Activated CD4-positive, CD25-positive, alpha-beta regulatory T cell (primary cell): ENCODE measurements at regions not wholly inside any gene's neighbourhood (a gene's known extent, or its start where the extent isn't known, plus 50 kb on each side); places are given as distances from the start of the nearest gene placed in this dataset.
"Not testable (repeated sequence)": the region's sequence is repeated elsewhere in the genome, so short reads cannot be mapped to it uniquely, and the experiment has no call there.

Experiments used
- DNase-seq, 4 experiments: peaks; one replicate each; lab custom pipeline; 2025; lab: John Stamatoyannopoulos, UW

- DNase-seq = no peak
Observed at GRCh38 chr15:79756365-79756764, 140.4 kb downstream of the MTHFS start.

GRCh38 chr15:79765081-79765480 is 131.7 kb downstream of the MTHFS start:
- DNase-seq = no peak

GRCh38 chr15:79769069-79769481 is 127.7 kb downstream of the MTHFS start:
- no peak for DNase-seq

- DNase-seq = no peak
Observed at GRCh38 chr15:79769933-79770759, 126.7 kb downstream of the MTHFS start.

- DNase-seq = no peak
Observed at GRCh38 chr15:79773128-79773527, 123.7 kb downstream of the MTHFS start.

GRCh38 chr15:79775821-79776220 is 121.0 kb downstream of the MTHFS start:
- no peak for DNase-seq

- DNase-seq = no peak
Observed at GRCh38 chr15:79777916-79778315, 118.9 kb downstream of the MTHFS start.

- no peak for DNase-seq
Observed at GRCh38 chr15:79778378-79778990, 118.3 kb downstream of the MTHFS start.

- no peak for DNase-seq
Observed at GRCh38 chr15:79779746-79780145, 117.1 kb downstream of the MTHFS start.

- not testable (repeated sequence) for DNase-seq
Observed at GRCh38 chr15:79782307-79782706, 114.5 kb downstream of the MTHFS start.
